ENCODE measurements at regions not wholly inside any gene's neighbourhood (a gene's known extent, or its start where the extent isn't known, plus 50 kb on each side); places are given as distances from the start of the nearest gene placed in this dataset.
"Not testable (repeated sequence)": the region's sequence is repeated elsewhere in the genome, so short reads cannot be mapped to it uniquely, and the experiment has no call there.

- DNase-seq (ENCODE audit: low spot score), result no peak
- no peak for TF ChIP-seq CTCF (IDR thresholded peaks at IDR 0.05)
- no peak overlapping the region for H3K4me3 ChIP-seq
- no peak overlapping the region for H3K27ac ChIP-seq
Measured at GRCh38 chr4:9685692-9686091, 95.7 kb upstream of the DRD5 start.

DNA sequence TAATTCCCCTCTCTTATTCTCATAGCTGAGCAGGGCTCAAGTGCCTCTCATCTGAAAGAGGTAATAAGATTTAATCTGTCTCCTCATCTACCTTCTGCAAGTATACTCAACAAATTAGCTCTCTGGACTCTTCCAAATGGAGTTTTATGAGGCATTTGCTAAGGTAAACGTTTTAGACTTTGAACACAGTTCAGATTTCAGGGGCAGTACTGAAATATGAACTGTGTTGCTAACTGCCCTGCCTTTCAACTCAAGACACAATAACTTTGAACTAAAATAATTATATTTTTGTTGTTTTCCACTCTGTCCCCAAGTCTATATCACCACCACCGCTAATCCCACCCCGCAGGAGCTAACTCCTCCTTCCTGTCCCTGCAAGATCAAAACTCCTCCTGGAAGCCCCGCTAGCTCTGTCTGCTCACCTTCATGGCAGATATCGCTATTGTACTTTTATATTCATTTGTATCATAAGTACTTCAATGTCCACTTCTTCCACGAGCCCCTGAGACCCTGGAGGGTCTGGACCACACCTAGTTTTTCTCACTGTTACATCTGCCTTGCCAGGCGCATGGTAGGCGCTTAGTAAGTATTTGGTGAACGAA, 90.7 kb upstream of the DRD5 start:
- peak overlapping the region; percentile 71 for H3K4me3 ChIP-seq
- not testable (repeated sequence) for DNase-seq (ENCODE audit: low spot score)
- H3K27ac ChIP-seq, result peak overlapping the region; percentile 72 to 76

DNA sequence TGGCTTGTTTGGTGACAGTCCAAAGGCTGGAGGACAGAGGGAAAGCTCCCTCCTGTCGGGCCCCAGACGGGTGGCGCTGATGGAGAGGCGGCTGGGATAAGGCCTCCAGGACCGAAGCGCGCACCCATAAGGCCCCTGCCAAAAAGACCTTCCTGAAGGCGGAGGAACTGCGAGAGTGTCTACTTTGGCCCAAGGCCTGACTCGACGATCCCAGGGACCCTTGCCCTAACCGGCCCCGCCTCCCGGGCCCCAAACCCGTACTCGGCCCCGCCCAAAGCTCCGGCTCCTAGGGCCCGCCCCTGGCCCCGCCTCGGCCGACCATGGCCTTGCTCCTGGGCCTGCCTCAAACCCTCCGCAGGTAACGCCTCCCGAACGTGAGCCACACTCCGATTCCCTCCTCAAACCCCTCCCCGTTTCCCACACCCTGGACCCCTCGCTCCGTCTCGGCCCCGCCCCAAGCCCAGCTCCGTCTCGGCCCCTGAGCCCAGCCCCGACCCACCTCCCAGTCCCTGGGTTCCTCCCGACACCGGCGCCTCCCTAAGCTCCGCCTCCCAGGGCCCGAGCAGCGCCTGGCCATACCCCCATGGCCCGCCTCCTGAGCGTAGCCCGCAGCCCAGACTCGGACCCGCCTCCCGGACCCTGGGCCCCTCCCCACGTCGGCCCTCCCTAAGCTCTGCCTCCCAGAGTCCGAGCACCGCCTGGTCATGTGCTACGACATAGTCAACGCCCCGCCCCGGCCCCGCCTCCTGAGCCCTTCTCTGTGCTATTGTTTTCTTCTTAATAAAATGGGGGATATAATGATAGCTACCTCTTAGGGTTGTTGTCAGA, 90.0 kb upstream of the DRD5 start:
- Histone ChIP-seq H3K27ac (peak overlapping the region; percentile 72 to 76), H3K4me3 (peak overlapping the region; percentile 71)
- TF ChIP-seq CTCF (IDR thresholded peaks at IDR 0.05), result no peak
- DNase-seq (ENCODE audit: low spot score), result peak; percentile 97

- not testable (repeated sequence) for H3K27ac ChIP-seq; H3K4me3 ChIP-seq; DNase-seq (ENCODE audit: low spot score)
Measured at GRCh38 chr4:9692791-9693491, 88.5 kb upstream of the DRD5 start.

DNA sequence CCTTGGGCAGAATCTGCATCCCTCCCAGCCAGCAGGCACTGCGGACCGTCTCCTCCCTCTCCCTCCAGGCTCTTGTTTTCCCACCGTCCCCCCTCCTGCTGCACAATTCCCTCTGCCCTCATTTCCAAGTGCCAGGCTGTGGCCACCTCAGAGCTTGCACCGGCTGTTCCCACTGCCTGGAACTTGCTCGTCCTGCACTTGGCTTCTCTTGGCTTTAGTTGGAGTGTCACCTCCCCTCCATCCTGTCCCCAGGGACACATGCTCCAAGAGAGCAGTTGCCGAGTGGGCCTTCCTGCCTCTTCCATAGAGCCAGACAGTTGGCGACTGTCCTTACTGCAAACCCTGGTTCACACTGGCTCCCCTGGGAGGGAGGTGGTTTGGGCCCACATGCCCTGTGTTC, 87.0 kb upstream of the DRD5 start:
- H3K27ac ChIP-seq; H3K4me3 ChIP-seq; DNase-seq (ENCODE audit: low spot score): not testable (repeated sequence)

DNA sequence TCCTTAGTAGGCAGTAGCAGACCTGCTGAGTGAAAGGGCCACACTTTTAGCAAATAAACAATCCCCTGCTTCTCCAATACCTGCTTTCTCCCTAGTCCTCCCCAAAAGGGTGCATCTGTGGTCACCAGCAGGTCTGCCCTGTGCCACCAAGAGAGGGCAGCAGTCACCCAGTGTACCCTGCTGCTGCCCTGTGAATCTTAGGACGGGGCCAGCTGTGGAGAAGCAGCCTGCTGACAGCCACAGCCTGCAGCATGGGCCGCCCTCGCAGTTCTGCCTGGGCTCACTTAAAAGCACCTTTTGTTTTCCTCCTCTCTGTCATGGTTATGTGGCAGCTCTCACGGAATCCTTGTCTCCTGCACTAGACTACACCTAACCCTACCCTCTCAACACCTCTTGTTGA, 85.4 kb upstream of the DRD5 start:
- H3K4me3 ChIP-seq; H3K27ac ChIP-seq; DNase-seq (ENCODE audit: low spot score): not testable (repeated sequence)

DNA sequence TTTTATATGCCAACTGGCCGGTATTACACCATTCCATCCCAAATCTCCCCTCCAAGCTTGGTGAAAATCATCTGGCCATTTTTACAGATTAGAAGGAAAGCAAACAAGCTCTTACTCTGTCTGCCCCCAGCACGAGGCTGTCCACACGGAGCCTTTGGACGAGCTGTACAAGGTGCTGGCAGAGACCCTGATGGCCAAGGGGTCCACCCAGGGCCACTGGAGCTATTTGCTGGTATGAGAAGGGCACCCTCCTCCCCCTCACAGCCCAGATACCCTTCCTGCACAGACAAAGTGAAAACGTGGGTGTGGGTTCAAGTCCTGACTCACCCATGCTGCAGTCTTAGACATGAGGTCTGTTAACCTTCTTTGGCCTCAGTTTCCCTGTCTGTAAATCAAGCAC, 84.9 kb upstream of the DRD5 start:
- not testable (repeated sequence) for DNase-seq (ENCODE audit: low spot score); H3K4me3 ChIP-seq; H3K27ac ChIP-seq

GRCh38 chr4:9702019-9702418, 79.4 kb upstream of the DRD5 start:
- H3K27ac ChIP-seq, result not testable (repeated sequence)

GRCh38 chr4:9702696-9703095, 78.7 kb upstream of the DRD5 start:
- H3K4me3 ChIP-seq; DNase-seq (ENCODE audit: low spot score); H3K27ac ChIP-seq: not testable (repeated sequence)

More at GRCh38 chr4:9702019-9702418, 79.4 kb upstream of the DRD5 start:
- H3K4me3 ChIP-seq; DNase-seq (ENCODE audit: low spot score): not testable (repeated sequence)

DNA sequence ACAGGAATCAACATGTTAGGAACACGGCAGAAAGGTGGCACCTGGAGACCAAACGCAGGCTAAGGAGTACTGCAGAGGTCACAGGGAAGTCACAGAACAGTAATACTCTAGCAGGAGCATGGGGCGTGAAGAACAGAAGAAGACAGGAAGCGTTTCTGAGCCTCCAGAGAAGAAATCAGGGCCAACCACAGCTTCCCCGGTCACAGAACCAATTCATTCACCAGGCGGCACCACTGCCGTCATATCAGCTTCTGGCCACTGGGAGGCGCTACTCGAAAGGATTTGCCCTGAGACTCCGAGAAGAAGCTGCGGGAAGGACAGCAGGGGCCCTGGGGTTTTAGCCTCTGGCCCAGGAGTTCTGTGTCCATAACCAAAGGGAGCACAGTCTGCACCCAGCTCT, 78.0 kb upstream of the DRD5 start:
- DNase-seq (ENCODE audit: low spot score), result no peak
- H3K27ac ChIP-seq, result no peak overlapping the region
- no peak overlapping the region for H3K4me3 ChIP-seq
- TF ChIP-seq CTCF (IDR thresholded peaks at IDR 0.05), result peak; percentile 24

DNA sequence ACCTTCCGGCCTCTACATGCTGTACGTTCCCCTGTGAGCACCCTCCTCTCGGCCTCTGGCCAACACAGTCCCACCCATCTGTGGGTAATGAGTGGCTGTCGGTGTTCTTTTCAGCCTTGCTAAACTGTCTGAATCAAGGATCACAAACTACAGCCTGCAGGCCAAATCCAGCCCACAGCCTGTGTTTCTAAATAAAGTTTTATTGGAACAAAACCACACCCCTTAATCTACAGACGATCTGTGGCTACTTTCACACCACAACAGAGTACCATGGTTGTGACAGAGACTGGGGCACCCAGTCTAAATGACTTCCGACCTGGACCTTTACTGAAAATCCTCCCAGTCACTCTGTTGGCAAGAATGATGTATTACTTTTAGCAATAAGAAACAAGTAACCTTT, 77.3 kb upstream of the DRD5 start:
- not testable (repeated sequence) for H3K4me3 ChIP-seq; DNase-seq (ENCODE audit: low spot score); H3K27ac ChIP-seq

Measured in coronary artery (tissue), 2 donors.